GM23338 (cell line): ENCODE measurements at regions not wholly inside any gene's neighbourhood (a gene's known extent, or its start where the extent isn't known, plus 50 kb on each side); places are given as distances from the start of the nearest gene placed in this dataset.

Source experiments
- EZH2phosphoT487 ChIP-seq: fragments of 200-600 bp; sonication (generic); IDR thresholded peaks from one replicate; pipeline ENCODE4 v1.8.1; 2018; ENCODE audit warnings: antibody characterized with exemption; ENCODE audit not compliant: unreplicated experiment
- POLR2AphosphoS5 ChIP-seq: IDR thresholded peaks from 2 replicates; pipeline ENCODE4 v1.6.1; 2016; ENCODE audit warnings: antibody characterized with exemption, low read depth
- TF ChIP-seq, protein P1 (sequence below), 2 experiments: fragments of 200-600 bp in 1 of 2; sonication (generic) in 1 of 2; conservative IDR thresholded peaks; 2 replicates each; pipeline versions ENCODE4 v1.5.1 to v1.6.1; 2016 to 2017; ENCODE audit warnings: antibody characterized with exemption in 2 of 2, low read depth in 2 of 2, mild to moderate bottlenecking in 2 of 2, moderate library complexity in 1 of 2
- TF ChIP-seq, protein P2 (sequence below): IDR thresholded peaks from 2 replicates; pipeline ENCODE4 v1.6.1; 2016; ENCODE audit warnings: antibody characterized with exemption
- TF ChIP-seq, protein P3 (sequence below): IDR thresholded peaks from one replicate; pipeline ENCODE4 v1.6.1; 2018; ENCODE audit warnings: antibody characterized with exemption; ENCODE audit not compliant: unreplicated experiment

- TF ChIP-seq, protein P1, sequence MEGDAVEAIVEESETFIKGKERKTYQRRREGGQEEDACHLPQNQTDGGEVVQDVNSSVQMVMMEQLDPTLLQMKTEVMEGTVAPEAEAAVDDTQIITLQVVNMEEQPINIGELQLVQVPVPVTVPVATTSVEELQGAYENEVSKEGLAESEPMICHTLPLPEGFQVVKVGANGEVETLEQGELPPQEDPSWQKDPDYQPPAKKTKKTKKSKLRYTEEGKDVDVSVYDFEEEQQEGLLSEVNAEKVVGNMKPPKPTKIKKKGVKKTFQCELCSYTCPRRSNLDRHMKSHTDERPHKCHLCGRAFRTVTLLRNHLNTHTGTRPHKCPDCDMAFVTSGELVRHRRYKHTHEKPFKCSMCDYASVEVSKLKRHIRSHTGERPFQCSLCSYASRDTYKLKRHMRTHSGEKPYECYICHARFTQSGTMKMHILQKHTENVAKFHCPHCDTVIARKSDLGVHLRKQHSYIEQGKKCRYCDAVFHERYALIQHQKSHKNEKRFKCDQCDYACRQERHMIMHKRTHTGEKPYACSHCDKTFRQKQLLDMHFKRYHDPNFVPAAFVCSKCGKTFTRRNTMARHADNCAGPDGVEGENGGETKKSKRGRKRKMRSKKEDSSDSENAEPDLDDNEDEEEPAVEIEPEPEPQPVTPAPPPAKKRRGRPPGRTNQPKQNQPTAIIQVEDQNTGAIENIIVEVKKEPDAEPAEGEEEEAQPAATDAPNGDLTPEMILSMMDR (conservative IDR thresholded peaks at IDR 0.05; ENCODE audit: low read depth in 2 of 2): no peak
- TF ChIP-seq, protein P2, sequence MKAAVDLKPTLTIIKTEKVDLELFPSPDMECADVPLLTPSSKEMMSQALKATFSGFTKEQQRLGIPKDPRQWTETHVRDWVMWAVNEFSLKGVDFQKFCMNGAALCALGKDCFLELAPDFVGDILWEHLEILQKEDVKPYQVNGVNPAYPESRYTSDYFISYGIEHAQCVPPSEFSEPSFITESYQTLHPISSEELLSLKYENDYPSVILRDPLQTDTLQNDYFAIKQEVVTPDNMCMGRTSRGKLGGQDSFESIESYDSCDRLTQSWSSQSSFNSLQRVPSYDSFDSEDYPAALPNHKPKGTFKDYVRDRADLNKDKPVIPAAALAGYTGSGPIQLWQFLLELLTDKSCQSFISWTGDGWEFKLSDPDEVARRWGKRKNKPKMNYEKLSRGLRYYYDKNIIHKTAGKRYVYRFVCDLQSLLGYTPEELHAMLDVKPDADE: no peak
- TF ChIP-seq POLR2AphosphoS5 (no peak), EZH2phosphoT487 (no peak)
- TF ChIP-seq, protein P3, sequence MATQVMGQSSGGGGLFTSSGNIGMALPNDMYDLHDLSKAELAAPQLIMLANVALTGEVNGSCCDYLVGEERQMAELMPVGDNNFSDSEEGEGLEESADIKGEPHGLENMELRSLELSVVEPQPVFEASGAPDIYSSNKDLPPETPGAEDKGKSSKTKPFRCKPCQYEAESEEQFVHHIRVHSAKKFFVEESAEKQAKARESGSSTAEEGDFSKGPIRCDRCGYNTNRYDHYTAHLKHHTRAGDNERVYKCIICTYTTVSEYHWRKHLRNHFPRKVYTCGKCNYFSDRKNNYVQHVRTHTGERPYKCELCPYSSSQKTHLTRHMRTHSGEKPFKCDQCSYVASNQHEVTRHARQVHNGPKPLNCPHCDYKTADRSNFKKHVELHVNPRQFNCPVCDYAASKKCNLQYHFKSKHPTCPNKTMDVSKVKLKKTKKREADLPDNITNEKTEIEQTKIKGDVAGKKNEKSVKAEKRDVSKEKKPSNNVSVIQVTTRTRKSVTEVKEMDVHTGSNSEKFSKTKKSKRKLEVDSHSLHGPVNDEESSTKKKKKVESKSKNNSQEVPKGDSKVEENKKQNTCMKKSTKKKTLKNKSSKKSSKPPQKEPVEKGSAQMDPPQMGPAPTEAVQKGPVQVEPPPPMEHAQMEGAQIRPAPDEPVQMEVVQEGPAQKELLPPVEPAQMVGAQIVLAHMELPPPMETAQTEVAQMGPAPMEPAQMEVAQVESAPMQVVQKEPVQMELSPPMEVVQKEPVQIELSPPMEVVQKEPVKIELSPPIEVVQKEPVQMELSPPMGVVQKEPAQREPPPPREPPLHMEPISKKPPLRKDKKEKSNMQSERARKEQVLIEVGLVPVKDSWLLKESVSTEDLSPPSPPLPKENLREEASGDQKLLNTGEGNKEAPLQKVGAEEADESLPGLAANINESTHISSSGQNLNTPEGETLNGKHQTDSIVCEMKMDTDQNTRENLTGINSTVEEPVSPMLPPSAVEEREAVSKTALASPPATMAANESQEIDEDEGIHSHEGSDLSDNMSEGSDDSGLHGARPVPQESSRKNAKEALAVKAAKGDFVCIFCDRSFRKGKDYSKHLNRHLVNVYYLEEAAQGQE: no peak
Measured at GRCh38 chr2:100640431-100641124, 77.8 kb downstream of the PDCL3 start.
